ENCODE measurements at regions not wholly inside any gene's neighbourhood (a gene's known extent, or its start where the extent isn't known, plus 50 kb on each side); places are given as distances from the start of the nearest gene placed in this dataset.

DNA sequence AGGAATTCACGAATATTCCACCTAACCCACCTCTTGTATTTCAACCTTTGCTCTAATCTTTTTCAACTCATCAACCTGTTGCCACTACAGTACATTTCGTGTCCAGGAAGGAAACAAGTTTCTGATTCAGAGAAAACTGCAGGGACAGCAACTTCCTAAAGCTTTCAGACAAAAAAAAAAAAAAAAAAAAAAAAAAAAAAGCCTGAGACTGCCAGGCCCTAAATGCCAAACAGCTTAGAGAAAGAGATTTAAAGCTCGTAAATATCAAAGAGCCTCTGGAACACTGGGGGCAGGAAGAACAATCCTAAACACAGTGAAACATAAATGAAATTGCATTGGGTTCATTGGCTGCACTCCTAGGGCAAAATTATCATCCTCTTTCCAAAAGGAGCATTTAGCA lies 411.2 kb upstream of the SPTLC3 start:
- no peaks in the 10 kb centered on the region for H3K36me3 ChIP-seq (ENCODE audit: insufficient read depth, low read length)
- no peak overlapping the region for H3K27ac ChIP-seq (ENCODE audit: low read depth, low read length, poor library complexity, severe bottlenecking)
- no peaks in the 10 kb centered on the region for H3K27me3 ChIP-seq (ENCODE audit: insufficient read depth, low read length)
- H3K4me2 ChIP-seq (ENCODE audit: low read length) = no peak overlapping the region
- H3K79me2 ChIP-seq (ENCODE audit: insufficient read depth, low read length) = no peaks in the 10 kb centered on the region
- no peak overlapping the region for H2AFZ ChIP-seq (ENCODE audit: low read length)
- H3K9me2 ChIP-seq (ENCODE audit: low read depth, low read length) = no peaks in the 10 kb centered on the region
- H4K20me1 ChIP-seq (ENCODE audit: insufficient read depth, low read length) = no peaks in the 10 kb centered on the region
- no peaks in the 10 kb centered on the region for H3K4me1 ChIP-seq (ENCODE audit: insufficient read depth, low read length, severe bottlenecking)
- no peak overlapping the region for H3K9ac ChIP-seq (ENCODE audit: low read length)
- H3K4me3 ChIP-seq (ENCODE audit: low read depth, low read length, poor library complexity, severe bottlenecking) = no peak overlapping the region
- no peaks in the 10 kb centered on the region for H3K9me3 ChIP-seq (ENCODE audit: low read length)
- TF ChIP-seq EZH2 (IDR thresholded peaks at IDR 0.05; ENCODE audit: borderline replicate concordance, low read length) = no peak
- H3F3A ChIP-seq (ENCODE audit: insufficient read depth, low read length) = no peaks in the 10 kb centered on the region

DNA sequence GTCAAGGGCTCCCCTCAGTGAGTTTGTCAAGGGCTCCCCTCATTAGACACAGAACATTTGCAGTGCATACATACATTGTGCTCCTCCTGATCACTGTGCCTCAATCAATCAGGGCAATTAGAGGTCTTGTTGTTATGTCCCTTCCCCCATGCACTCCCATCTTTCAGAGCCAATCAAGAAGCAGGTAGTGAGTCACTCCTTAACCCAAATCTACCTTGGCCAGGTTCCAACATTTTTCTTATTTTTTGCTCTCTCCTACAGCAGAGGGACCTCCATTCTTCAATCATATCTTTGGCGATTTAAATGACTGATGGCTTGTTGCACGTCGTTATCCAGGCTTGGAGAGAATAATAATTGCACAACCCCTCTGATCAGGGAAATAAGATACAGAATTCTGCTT lies 409.9 kb upstream of the SPTLC3 start:
- TF ChIP-seq EZH2 (IDR thresholded peaks at IDR 0.05; ENCODE audit: borderline replicate concordance, low read length) = no peak
- H3K79me2 ChIP-seq (ENCODE audit: insufficient read depth, low read length) = no peaks in the 10 kb centered on the region
- no peak overlapping the region for H2AFZ ChIP-seq (ENCODE audit: low read length)
- no peak overlapping the region for H3K4me2 ChIP-seq (ENCODE audit: low read length)
- no peak overlapping the region for H3K4me3 ChIP-seq (ENCODE audit: low read depth, low read length, poor library complexity, severe bottlenecking)
- no peaks in the 10 kb centered on the region for H3K36me3 ChIP-seq (ENCODE audit: insufficient read depth, low read length)
- H3K9me3 ChIP-seq (ENCODE audit: low read length) = no peaks in the 10 kb centered on the region
- H3K27me3 ChIP-seq (ENCODE audit: insufficient read depth, low read length) = no peaks in the 10 kb centered on the region
- no peak overlapping the region for H3K9ac ChIP-seq (ENCODE audit: low read length)
- H3K9me2 ChIP-seq (ENCODE audit: low read depth, low read length) = no peaks in the 10 kb centered on the region
- no peak overlapping the region for H3K27ac ChIP-seq (ENCODE audit: low read depth, low read length, poor library complexity, severe bottlenecking)
- no peaks in the 10 kb centered on the region for H3K4me1 ChIP-seq (ENCODE audit: insufficient read depth, low read length, severe bottlenecking)
- no peaks in the 10 kb centered on the region for H3F3A ChIP-seq (ENCODE audit: insufficient read depth, low read length)
- H4K20me1 ChIP-seq (ENCODE audit: insufficient read depth, low read length) = no peaks in the 10 kb centered on the region

GRCh38 chr20:12599494-12599893 lies 409.3 kb upstream of the SPTLC3 start:
- H3K4me1 ChIP-seq (ENCODE audit: insufficient read depth, low read length, severe bottlenecking) = no peaks in the 10 kb centered on the region
- H3K27me3 ChIP-seq (ENCODE audit: insufficient read depth, low read length) = no peaks in the 10 kb centered on the region
- no peaks in the 10 kb centered on the region for H3F3A ChIP-seq (ENCODE audit: insufficient read depth, low read length)
- H2AFZ ChIP-seq (ENCODE audit: low read length) = no peak overlapping the region
- no peaks in the 10 kb centered on the region for H3K79me2 ChIP-seq (ENCODE audit: insufficient read depth, low read length)
- no peaks in the 10 kb centered on the region for H3K9me3 ChIP-seq (ENCODE audit: low read length)
- no peak overlapping the region for H3K4me2 ChIP-seq (ENCODE audit: low read length)
- H3K27ac ChIP-seq (ENCODE audit: low read depth, low read length, poor library complexity, severe bottlenecking) = no peak overlapping the region
- no peak for TF ChIP-seq CTCF (IDR thresholded peaks at IDR 0.05; ENCODE audit: low read length)
- TF ChIP-seq EZH2 (IDR thresholded peaks at IDR 0.05; ENCODE audit: borderline replicate concordance, low read length) = no peak
- no peaks in the 10 kb centered on the region for H3K36me3 ChIP-seq (ENCODE audit: insufficient read depth, low read length)
- H3K9ac ChIP-seq (ENCODE audit: low read length) = no peak overlapping the region
- no peaks in the 10 kb centered on the region for H4K20me1 ChIP-seq (ENCODE audit: insufficient read depth, low read length)
- no peaks in the 10 kb centered on the region for H3K9me2 ChIP-seq (ENCODE audit: low read depth, low read length)
- H3K4me3 ChIP-seq (ENCODE audit: low read depth, low read length, poor library complexity, severe bottlenecking) = no peak overlapping the region

DNA sequence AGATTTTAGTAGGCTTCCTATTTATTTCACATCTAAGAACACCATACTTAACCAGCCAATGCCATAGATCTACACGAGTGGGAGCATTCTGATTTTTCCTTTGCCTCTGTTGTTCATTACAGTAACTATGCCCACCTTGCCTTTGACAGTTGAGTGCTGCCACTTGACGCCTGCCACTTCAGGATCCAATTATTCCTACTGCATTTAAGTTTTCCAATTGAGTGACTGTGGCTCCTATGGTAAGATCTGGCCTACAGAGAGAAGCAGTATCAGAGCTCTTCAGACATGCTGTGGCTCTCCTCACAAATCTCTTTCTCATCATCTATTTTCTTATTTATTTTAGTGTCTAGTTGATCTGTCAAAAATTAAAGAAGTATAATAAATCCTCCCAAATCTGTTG lies 403.0 kb upstream of the SPTLC3 start:
- TF ChIP-seq CTCF (IDR thresholded peaks at IDR 0.05; ENCODE audit: low read length) = no peak
- TF ChIP-seq EZH2 (IDR thresholded peaks at IDR 0.05; ENCODE audit: borderline replicate concordance, low read length) = no peak
- no peak overlapping the region for H3K4me3 ChIP-seq (ENCODE audit: low read depth, low read length, poor library complexity, severe bottlenecking)
- no peaks in the 10 kb centered on the region for H3F3A ChIP-seq (ENCODE audit: insufficient read depth, low read length)
- no peaks in the 10 kb centered on the region for H3K36me3 ChIP-seq (ENCODE audit: insufficient read depth, low read length)
- H2AFZ ChIP-seq (ENCODE audit: low read length) = no peak overlapping the region
- no peaks in the 10 kb centered on the region for H3K9me2 ChIP-seq (ENCODE audit: low read depth, low read length)
- H3K27me3 ChIP-seq (ENCODE audit: insufficient read depth, low read length) = no peaks in the 10 kb centered on the region
- H3K4me2 ChIP-seq (ENCODE audit: low read length) = no peak overlapping the region
- H3K9ac ChIP-seq (ENCODE audit: low read length) = no peak overlapping the region
- no peaks in the 10 kb centered on the region for H4K20me1 ChIP-seq (ENCODE audit: insufficient read depth, low read length)
- no peaks in the 10 kb centered on the region for H3K79me2 ChIP-seq (ENCODE audit: insufficient read depth, low read length)
- no peak overlapping the region for H3K27ac ChIP-seq (ENCODE audit: low read depth, low read length, poor library complexity, severe bottlenecking)
- H3K9me3 ChIP-seq (ENCODE audit: low read length) = no peaks in the 10 kb centered on the region
- H3K4me1 ChIP-seq (ENCODE audit: insufficient read depth, low read length, severe bottlenecking) = no peaks in the 10 kb centered on the region
